Fibroblast of mammary gland (primary cell): ENCODE measurements at regions not wholly inside any gene's neighbourhood (a gene's known extent, or its start where the extent isn't known, plus 50 kb on each side); places are given as distances from the start of the nearest gene placed in this dataset.
"Not testable (repeated sequence)": the region's sequence is repeated elsewhere in the genome, so short reads cannot be mapped to it uniquely, and the experiment has no call there.

Experiments
- DNase-seq: peaks from one replicate; pipeline ENCODE4 v3.0.0-alpha.2; 2010; ENCODE audit warnings: low read depth
- H3K4me3 ChIP-seq: 2 replicates; pipeline ENCODE4 v1.5.1; 2011; ENCODE audit warnings: low read depth, mild to moderate bottlenecking, low read length, moderate library complexity; ENCODE audit not compliant: control insufficient read depth
- TF ChIP-seq, protein P1 (sequence below): conservative IDR thresholded peaks from 2 replicates; pipeline ENCODE4 v1.5.1; 2011; ENCODE audit warnings: low read depth, low read length, inconsistent platforms; ENCODE audit not compliant: control insufficient read depth, insufficient read depth

DNA sequence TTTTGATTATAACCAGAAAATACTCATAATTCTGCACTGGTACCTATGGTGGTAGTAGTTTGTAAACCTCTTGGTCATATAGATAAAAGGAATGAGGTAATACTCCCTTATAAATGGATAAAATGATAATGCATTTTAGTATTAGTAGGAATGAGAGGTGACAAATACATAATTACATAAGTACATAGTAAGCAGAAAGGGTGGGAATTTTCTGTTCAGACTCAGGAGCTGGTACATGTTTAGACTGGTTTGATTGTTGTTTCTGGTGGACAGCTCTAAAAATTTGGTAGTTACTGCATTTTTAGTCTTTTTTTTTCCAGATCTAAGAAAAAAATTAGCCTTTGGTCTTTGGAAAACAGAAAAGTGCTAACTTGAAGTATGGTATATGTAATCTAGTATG lies 70.4 kb upstream of the AGA start:
- DNase-seq, result no peak
- no peak overlapping the region for H3K4me3 ChIP-seq
- TF ChIP-seq, protein P1, sequence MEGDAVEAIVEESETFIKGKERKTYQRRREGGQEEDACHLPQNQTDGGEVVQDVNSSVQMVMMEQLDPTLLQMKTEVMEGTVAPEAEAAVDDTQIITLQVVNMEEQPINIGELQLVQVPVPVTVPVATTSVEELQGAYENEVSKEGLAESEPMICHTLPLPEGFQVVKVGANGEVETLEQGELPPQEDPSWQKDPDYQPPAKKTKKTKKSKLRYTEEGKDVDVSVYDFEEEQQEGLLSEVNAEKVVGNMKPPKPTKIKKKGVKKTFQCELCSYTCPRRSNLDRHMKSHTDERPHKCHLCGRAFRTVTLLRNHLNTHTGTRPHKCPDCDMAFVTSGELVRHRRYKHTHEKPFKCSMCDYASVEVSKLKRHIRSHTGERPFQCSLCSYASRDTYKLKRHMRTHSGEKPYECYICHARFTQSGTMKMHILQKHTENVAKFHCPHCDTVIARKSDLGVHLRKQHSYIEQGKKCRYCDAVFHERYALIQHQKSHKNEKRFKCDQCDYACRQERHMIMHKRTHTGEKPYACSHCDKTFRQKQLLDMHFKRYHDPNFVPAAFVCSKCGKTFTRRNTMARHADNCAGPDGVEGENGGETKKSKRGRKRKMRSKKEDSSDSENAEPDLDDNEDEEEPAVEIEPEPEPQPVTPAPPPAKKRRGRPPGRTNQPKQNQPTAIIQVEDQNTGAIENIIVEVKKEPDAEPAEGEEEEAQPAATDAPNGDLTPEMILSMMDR, result no peak

DNA sequence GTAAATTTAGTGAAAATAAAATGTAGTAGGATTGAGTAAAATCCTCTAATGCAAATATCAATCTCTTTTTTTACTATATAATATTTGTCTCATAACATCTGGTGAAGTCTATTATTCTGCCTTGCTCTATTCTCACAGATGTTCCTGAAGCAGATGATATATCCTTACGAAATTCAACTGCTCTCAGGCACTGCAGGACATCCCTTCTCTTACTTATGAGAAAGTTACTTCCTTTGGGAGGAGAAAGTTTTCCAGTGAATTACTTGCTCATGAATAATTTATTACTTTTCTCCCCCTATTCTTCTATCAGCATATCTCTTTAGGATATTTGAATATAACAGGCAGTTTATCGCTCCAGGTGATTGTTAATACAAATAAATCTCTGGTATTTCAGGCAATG lies 75.6 kb upstream of the AGA start:
- peak; percentile 2 for DNase-seq
- TF ChIP-seq, protein P1, result no peak
- no peak overlapping the region for H3K4me3 ChIP-seq

DNA sequence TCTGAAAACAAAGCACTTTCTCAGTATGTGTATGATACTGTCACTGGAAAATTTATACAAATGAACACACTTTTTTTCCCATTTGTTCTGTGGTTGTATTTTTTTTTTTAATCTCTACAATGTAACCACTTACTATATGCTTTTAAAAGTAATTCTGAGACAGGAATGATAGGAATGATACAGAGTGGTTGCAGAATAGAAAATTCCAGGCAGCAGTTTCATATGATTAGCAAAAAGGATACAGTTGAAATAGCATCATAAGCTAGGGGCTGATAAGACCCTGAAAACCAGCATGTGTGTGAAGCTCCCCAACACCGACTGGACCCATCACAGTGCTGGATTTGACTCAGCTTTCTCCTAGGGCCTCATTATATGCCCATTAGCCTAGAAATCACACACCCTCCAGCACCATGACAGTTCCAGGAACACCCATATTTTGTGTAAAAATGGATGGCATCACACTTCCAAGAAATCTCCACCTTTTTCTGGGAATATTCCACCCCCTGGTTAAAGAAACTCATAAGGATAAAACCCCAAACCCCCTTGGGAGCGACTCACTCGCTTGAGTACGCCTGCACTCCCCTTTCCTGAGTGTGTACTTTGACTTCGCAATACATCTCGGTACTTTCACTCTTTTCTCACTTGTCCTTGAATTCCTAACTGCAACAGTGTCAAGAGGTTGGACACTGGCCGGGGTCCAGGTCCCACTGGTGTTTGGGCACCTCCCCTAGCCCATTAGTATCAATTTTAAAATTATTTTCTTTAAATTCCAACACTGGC lies 77.4 kb upstream of the AGA start:
- H3K4me3 ChIP-seq, result no peak overlapping the region
- TF ChIP-seq, protein P1, result no peak
- peak; percentile 57 for DNase-seq

DNA sequence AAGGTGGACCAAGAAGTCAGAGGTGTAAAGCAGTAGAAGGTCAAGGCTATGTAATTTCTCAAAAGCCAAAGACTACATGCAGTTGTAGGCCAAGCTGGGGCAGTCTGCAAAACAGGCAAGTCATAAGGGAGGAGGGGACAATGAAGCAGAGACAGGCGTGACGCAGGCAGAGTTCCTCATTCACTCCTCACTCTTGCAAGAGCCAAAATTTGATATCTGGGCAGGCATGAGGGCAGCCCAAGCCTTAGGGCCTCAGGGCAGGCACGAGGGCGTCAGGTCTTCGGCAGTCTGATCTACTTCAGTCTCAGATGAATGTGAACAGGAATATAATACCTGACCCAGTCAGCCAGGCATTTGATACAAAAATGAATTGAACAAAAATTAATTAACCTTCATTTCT lies 86.4 kb upstream of the AGA start:
- DNase-seq, result no peak
- no peak overlapping the region for H3K4me3 ChIP-seq

DNA sequence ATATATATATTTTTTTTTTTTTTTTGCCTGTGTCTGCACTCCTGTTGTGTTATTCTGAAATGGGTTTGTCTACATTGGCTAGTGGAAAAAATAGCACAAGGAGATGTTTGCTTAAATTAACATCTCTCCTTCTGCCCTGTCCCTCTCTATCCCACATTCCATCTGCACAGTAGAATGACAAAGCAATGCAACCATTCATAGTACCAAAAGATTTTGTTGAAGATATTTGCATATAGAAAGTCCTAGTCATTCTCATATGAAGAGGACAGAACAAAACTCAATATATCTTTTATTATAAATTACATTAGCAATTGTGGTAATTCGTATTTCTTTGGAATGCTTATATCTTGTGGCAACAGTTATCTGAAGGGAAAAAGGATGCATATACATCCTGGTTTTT lies 88.3 kb upstream of the AGA start:
- no peak for DNase-seq
- no peak overlapping the region for H3K4me3 ChIP-seq
- TF ChIP-seq, protein P1, result no peak

More for the DNA sequence above, 86.4 kb upstream of the AGA start:
- TF ChIP-seq, protein P1, result no peak

DNA sequence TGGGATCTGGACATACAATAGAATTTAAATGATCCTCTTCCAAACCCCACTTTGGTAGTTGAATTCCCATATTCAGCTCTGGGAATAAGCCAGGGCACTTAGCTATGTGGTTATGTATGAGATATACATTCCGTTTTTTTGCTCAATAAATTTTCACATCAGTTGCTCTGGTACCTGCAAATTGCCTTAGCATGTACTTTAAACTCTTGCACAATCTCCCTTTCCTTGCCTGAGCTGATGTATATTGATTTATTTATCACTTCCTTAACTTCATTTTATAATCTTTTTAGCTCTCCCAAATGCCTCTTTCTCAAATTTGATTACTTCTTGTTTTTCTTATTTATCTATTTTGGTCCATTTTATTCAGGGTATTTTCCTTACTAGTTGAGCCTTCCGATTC lies 90.1 kb upstream of the AGA start:
- DNase-seq, result no peak
- TF ChIP-seq, protein P1, result no peak
- no peak overlapping the region for H3K4me3 ChIP-seq

DNA sequence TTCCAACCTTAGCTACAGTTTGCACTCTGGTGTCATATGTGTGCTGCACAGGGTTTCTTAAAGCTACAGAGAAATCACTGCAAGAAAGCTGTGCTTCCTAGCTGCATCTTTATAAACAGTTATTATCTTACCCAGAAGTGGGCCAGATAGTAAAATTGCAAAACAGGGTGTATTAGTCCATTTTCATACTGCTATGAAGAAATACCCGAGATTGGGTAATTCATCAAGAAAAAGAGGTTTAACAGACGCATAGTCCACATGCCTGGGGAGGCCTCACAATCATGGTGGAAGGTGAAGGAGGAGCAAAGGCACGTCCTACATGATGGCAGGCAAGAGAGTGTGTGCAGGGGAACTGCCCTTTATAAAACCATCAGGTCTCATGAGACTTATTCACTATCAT lies 92.6 kb upstream of the AGA start:
- not testable (repeated sequence) for DNase-seq, H3K4me3 ChIP-seq
